Stimulated activated CD8-positive, alpha-beta memory T cell treated with anti-CD3 and anti-CD28 coated beads, Interleukin-15, amount 100 ng/mL, for 48 hours (primary cell): ENCODE measurements at regions not wholly inside any gene's neighbourhood (a gene's known extent, or its start where the extent isn't known, plus 50 kb on each side); places are given as distances from the start of the nearest gene placed in this dataset.
"Not testable (repeated sequence)": the region's sequence is repeated elsewhere in the genome, so short reads cannot be mapped to it uniquely, and the experiment has no call there.

Source experiments
- DNase-seq, 2 donors: peaks; one replicate each; pipeline ENCODE4 v3.0.0-alpha.2; 2020; ENCODE audit warnings: low read depth in 2 of 2

DNA sequence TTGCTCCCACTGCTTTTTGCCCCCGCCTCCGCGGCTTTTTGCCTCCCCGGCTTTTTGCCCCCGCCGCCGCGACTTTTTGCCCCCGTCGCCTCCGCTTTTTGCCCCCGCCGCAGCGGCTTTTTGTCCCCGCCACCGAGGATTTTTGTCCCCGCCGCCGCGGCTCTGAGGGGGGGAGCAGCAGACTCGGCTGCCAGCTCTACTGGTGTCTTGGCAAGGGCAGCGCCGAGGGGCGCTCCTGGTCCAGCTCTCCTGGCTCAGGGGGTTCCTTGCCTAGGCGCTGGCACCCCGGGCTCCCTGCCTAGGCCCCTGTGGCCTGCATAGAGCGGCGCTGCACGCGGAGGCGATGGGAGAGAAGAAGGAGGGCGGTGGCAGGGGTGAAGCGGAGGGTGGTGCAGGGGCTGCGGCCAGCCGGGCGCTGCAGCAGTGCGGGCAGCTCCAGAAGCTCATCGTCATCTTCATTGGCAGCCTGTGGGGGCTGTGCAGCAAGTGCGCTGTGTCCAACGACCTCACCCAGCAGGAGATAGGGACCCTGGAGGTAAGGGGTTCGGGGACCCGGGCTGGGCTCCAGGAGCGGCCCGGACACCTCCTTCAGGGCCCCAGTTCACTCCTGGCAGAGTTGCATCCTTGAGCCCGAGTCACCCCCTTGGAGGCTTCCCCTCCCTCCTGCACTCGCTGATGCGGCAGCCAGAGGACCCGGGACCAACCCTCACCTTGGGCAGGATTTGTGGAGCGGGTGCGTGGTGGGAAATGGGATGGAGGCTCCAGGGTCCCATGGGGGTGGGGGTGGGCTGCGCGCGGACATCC is 642.4 kb downstream of the GOLGA6L6 start:
- no peak for DNase-seq

DNA sequence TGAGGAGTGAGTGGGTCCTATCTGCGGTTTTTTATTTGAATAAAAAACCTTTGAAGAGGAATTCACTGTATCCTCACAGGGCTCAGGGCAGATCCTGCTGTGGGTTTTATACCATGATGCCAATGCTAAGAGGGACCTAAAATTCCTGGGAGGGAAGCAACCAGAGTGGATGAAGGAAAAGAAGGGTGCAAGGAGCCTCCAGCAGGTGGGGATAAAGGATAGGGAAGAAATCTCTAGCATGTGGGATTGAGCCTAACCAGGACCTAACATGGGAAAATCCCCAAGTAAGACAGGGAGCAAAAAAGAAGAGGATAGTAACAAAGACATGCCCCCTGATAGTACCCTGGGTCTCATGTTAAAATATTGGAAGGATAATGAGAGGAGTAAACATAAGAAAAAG is 652.8 kb downstream of the GOLGA6L6 start:
- DNase-seq, result not testable (repeated sequence)

DNA sequence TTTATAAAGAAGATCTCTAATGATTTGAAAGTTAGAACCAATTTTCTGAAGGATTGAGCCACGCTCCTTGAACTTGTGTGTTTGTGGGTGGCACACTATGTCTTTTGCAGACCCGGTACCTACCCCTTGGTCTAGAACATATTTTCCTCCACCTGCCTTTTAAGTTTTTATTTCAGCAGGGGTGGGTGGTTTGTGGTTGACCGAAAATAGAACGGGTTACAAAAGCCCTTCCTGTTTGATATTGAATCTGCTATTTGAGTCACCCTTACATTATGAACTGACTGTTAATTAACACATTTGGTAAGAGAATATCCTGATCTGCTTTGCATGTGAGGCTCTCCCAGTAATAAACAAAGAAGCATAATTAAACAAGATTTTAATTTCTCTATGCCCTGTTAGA is 697.5 kb downstream of the GOLGA6L6 start:
- not testable (repeated sequence) for DNase-seq
